Stomach (tissue), 8 donors: ENCODE measurements at regions not wholly inside any gene's neighbourhood (a gene's known extent, or its start where the extent isn't known, plus 50 kb on each side); places are given as distances from the start of the nearest gene placed in this dataset.

Source experiments
- DNase-seq, 2 donors: peaks; one replicate each; pipeline versions ENCODE4 v3.0.0 to v3.0.0-alpha.2; 2013 to 2019
- H3K27ac ChIP-seq, 5 donors: fragments of 200-600 bp in 4 of 5; sonication (generic) in 4 of 5; one replicate each; pipeline ENCODE4 v1.5.1; 2013 to 2019; ENCODE audit warnings: mild to moderate bottlenecking in 1 of 5, moderate library complexity in 1 of 5
- H3K27me3 ChIP-seq, 3 donors: fragments of 200-600 bp; sonication (generic); one replicate each; pipeline ENCODE4 v1.5.1; 2017 to 2019; ENCODE audit warnings: mixed run types in 1 of 3
- H3K36me3 ChIP-seq, 4 donors: fragments of 200-600 bp; sonication (generic); 1 replicate in 3 of 4; 2 replicates in 1 of 4; pipeline ENCODE4 v1.5.1; 2016 to 2019
- H3K4me1 ChIP-seq, 4 donors: fragments of 200-600 bp; sonication (generic); one replicate each; pipeline ENCODE4 v1.5.1; 2016 to 2019
- H3K4me3 ChIP-seq, 4 donors: fragments of 200-600 bp; sonication (generic) in 3 of 4; one replicate each; pipeline ENCODE4 v1.5.1; 2016 to 2019; ENCODE audit warnings: mild to moderate bottlenecking in 1 of 4
- H3K9me3 ChIP-seq, 4 donors: fragments of 200-600 bp; sonication (generic); one replicate each; pipeline ENCODE4 v1.5.1; 2016 to 2019
- EP300 ChIP-seq: sonication (generic); formaldehyde crosslinking; IDR thresholded peaks from one replicate; pipeline ENCODE4 v1.6.1; 2017; ENCODE audit warnings: antibody characterized with exemption
- POLR2A ChIP-seq, 4 donors: fragments of 450-650 bp; IDR thresholded peaks; one replicate each; pipeline ENCODE4 v1.6.1; 2016; ENCODE audit warnings: antibody characterized with exemption in 4 of 4, control low read depth in 2 of 4, mild to moderate bottlenecking in 1 of 4, moderate library complexity in 1 of 4
- POLR2AphosphoS5 ChIP-seq, 3 donors: sonication (generic); formaldehyde crosslinking; IDR thresholded peaks; one replicate each; pipeline ENCODE4 v1.6.1; 2016; ENCODE audit warnings: antibody characterized with exemption in 3 of 3
- WGBS, 5 donors: extraction: QIAGEN DNeasy Blood & Tissue Kit in 3 of 5; methylation state at CpG; one replicate each; pipeline versions ENCODE4 v1.1.5 to v1.1.7; 2013 to 2018; 5-methylcytosine and 5-hydroxymethylcytosine counted together
- intact Hi-C: fragments of 100-400 bp; cut with DNase I; formaldehyde crosslinking; loops from one replicate; pipeline ENCODE4 v1.15.1; 2023; ENCODE audit warnings: low total_unique reads
- TF ChIP-seq, protein P1 (sequence below), 7 experiments: fragments of 450-650 bp in 4 of 7; fragments of 200-600 bp in 3 of 7; sonication (generic) in 3 of 7; IDR thresholded peaks; one replicate each; pipeline ENCODE4 v1.5.1; 2016 to 2019; ENCODE audit warnings: antibody characterized with exemption in 7 of 7, control low read depth in 2 of 7, mild to moderate bottlenecking in 1 of 7
- donor health status: healthy with polysubstance abuse.
- donor health status: Bipolar disorder and iron deficiency.
- donor health status: healthy.

DNA sequence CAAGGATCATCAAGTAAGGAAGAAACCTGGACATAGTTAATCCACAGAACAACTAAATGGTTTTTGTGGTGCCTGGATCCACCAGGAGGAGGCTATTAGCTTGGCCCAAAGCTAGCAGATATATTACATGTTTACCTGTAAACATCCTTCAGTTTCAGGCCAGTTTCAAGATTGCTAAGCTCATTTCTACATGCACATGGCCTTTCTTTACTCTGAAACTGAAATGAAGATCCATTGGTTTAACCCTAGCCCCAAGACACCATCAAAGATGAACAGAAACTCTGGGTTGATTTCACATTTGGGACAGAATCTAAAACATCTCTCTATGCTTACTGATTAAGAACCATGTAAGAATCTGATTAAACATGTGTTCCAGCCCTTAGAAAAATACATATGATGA is 611.8 kb downstream of the TLE1 start:
- TF ChIP-seq, protein P1, sequence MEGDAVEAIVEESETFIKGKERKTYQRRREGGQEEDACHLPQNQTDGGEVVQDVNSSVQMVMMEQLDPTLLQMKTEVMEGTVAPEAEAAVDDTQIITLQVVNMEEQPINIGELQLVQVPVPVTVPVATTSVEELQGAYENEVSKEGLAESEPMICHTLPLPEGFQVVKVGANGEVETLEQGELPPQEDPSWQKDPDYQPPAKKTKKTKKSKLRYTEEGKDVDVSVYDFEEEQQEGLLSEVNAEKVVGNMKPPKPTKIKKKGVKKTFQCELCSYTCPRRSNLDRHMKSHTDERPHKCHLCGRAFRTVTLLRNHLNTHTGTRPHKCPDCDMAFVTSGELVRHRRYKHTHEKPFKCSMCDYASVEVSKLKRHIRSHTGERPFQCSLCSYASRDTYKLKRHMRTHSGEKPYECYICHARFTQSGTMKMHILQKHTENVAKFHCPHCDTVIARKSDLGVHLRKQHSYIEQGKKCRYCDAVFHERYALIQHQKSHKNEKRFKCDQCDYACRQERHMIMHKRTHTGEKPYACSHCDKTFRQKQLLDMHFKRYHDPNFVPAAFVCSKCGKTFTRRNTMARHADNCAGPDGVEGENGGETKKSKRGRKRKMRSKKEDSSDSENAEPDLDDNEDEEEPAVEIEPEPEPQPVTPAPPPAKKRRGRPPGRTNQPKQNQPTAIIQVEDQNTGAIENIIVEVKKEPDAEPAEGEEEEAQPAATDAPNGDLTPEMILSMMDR (IDR thresholded peaks at IDR 0.05), result no peak
- TF ChIP-seq EP300 (no peak), POLR2A (IDR thresholded peaks at IDR 0.05) (no peak), POLR2AphosphoS5 (IDR thresholded peaks at IDR 0.05) (no peak)
- Histone ChIP-seq H3K27ac (no peak overlapping the region), H3K27me3 (no peaks in the 10 kb centered on the region), H3K4me1 (peaks cover 0 to 6% (median 0%) of the 10 kb centered on the region in 4 donors), H3K4me3 (no peak overlapping the region), H3K36me3 (no peaks in the 10 kb centered on the region), H3K9me3 (no peaks in the 10 kb centered on the region)
- intact Hi-C loops, result no loop called here
- DNase-seq, result no peak

DNA sequence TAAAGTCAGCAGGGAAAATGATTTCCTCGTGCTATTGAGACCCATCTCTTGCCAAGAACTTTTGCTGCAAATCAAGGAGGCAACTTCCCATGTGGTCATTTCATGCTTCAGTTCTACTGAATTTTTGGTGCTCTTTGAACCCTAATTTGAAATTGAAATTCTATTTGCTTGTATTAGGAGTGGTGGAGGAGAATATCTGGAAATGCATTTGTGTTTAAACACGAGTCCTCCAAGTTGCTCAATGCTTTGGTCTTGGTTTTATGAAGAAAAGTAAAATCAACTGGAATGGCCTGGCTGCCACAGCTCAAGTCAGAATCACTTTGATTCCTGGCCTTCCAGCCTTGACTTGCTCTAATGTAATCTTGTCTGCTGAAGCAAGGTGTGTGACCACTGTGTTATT is 613.2 kb downstream of the TLE1 start:
- no peak overlapping the region for H3K4me3 ChIP-seq
- no peaks in the 10 kb centered on the region for H3K4me1 ChIP-seq
- intact Hi-C loops, result no loop called here
- no peaks in the 10 kb centered on the region for H3K9me3 ChIP-seq
- H3K27ac ChIP-seq, result no peak overlapping the region
- no peak for DNase-seq
- H3K36me3 ChIP-seq, result no peaks in the 10 kb centered on the region
- H3K27me3 ChIP-seq, result no peaks in the 10 kb centered on the region
- 52 to 70% (median 58%) methylated on average over 2 of the region's 2 CpGs for WGBS, 5 donors
- TF ChIP-seq POLR2AphosphoS5 (IDR thresholded peaks at IDR 0.05), result no peak
- TF ChIP-seq EP300, result no peak
- no peak for TF ChIP-seq POLR2A (IDR thresholded peaks at IDR 0.05)
- TF ChIP-seq, protein P1 (IDR thresholded peaks at IDR 0.05), result no peak

DNA sequence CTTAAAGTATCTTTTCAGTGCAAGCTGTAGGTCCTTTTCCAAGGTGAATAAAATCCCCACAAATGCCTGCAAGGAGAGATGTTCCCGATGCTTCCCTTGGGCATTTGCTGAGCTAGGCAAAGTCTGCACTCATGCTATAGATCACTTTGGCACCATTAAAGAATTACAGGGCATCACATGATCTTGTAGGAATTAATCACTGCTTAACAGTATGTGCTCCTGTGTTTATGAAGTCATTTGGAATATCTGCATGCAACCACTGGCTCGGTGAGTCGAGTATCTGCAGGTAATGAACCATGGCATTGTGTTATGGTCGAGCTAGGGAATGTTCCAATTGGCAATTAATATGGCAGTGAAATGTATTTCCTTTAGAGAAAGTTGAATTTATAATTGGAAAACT is 615.1 kb downstream of the TLE1 start:
- intact Hi-C loops, result no loop called here
- Histone ChIP-seq H3K27ac (no peak overlapping the region), H3K27me3 (no peaks in the 10 kb centered on the region), H3K4me3 (no peak overlapping the region), H3K4me1 (no peaks in the 10 kb centered on the region), H3K36me3 (no peaks in the 10 kb centered on the region), H3K9me3 (no peaks in the 10 kb centered on the region)
- 63 to 82% (median 73%) methylated on average over 4 of the region's 4 CpGs for WGBS, 5 donors
- TF ChIP-seq, protein P1 (IDR thresholded peaks at IDR 0.05), result no peak
- no peak for TF ChIP-seq POLR2AphosphoS5 (IDR thresholded peaks at IDR 0.05)
- no peak for DNase-seq

GRCh38 chr9:81073821-81074220 is 615.5 kb downstream of the TLE1 start:
- intact Hi-C loops, result no loop called here
- no peaks in the 10 kb centered on the region for H3K27me3 ChIP-seq
- H3K4me1 ChIP-seq, result no peaks in the 10 kb centered on the region
- H3K27ac ChIP-seq, result no peak overlapping the region
- WGBS, 5 donors, result 84 to 89% (median 87%) methylated on average over 4 of the region's 4 CpGs
- no peak for TF ChIP-seq EP300
- TF ChIP-seq, protein P1 (IDR thresholded peaks at IDR 0.05), result no peak
- TF ChIP-seq POLR2AphosphoS5 (IDR thresholded peaks at IDR 0.05), result no peak
- no peaks in the 10 kb centered on the region for H3K36me3 ChIP-seq
- no peak for DNase-seq
- no peak overlapping the region for H3K4me3 ChIP-seq
- H3K9me3 ChIP-seq, result no peaks in the 10 kb centered on the region

GRCh38 chr9:81072758-81073157 is 616.6 kb downstream of the TLE1 start:
- Histone ChIP-seq H3K4me3 (no peak overlapping the region), H3K36me3 (no peaks in the 10 kb centered on the region), H3K9me3 (peaks cover 0 to 4% (median 0%) of the 10 kb centered on the region in 4 donors), H3K27ac (no peak overlapping the region), H3K4me1 (no peaks in the 10 kb centered on the region), H3K27me3 (no peaks in the 10 kb centered on the region)
- no peak for DNase-seq
- intact Hi-C loops, result no loop called here
- TF ChIP-seq POLR2A (IDR thresholded peaks at IDR 0.05), result no peak
- no peak for TF ChIP-seq POLR2AphosphoS5 (IDR thresholded peaks at IDR 0.05)
- TF ChIP-seq EP300, result no peak
- TF ChIP-seq, protein P1 (IDR thresholded peaks at IDR 0.05), result no peak
- WGBS, 5 donors, result 85 to 89% (median 88%) methylated on average over 2 of the region's 2 CpGs
